HG02973 (cell line): ENCODE measurements at regions not wholly inside any gene's neighbourhood (a gene's known extent, or its start where the extent isn't known, plus 50 kb on each side); places are given as distances from the start of the nearest gene placed in this dataset.

Experiments
- ATAC-seq: cut with Tn5 transposase; IDR thresholded peaks from one replicate; pipeline ENCODE4 v1.9.1; 2021; ENCODE audit warnings: moderate library complexity; ENCODE audit not compliant: unreplicated experiment

GRCh38 chr5:42898760-42899159, 87.1 kb upstream of the SELENOP start:
- ATAC-seq: no peak

GRCh38 chr5:42896523-42896922, 84.8 kb upstream of the SELENOP start:
- no peak for ATAC-seq

- no peak for ATAC-seq
Measured at GRCh38 chr5:42894057-42894456, 82.4 kb upstream of the SELENOP start.

GRCh38 chr5:42889311-42889933, 77.7 kb upstream of the SELENOP start:
- ATAC-seq: peak; percentile 89

- no peak for ATAC-seq
Measured at GRCh38 chr5:42888771-42889170, 77.1 kb upstream of the SELENOP start.

GRCh38 chr5:42887575-42887974, 75.9 kb upstream of the SELENOP start:
- no peak for ATAC-seq

- no peak for ATAC-seq
Measured at GRCh38 chr5:42887097-42887496, 75.4 kb upstream of the SELENOP start.

- ATAC-seq: no peak
Measured at GRCh38 chr5:42886635-42887034, 74.9 kb upstream of the SELENOP start.

- ATAC-seq: no peak
Measured at GRCh38 chr5:42884326-42884725, 72.6 kb upstream of the SELENOP start.

- no peak for ATAC-seq
Measured at GRCh38 chr5:42881416-42882117, 69.9 kb upstream of the SELENOP start.

- no peak for ATAC-seq
Measured at GRCh38 chr5:42880496-42881150, 68.9 kb upstream of the SELENOP start.

GRCh38 chr5:42879291-42879690, 67.6 kb upstream of the SELENOP start:
- no peak for ATAC-seq

- no peak for ATAC-seq
Measured at GRCh38 chr5:42878550-42878949, 66.9 kb upstream of the SELENOP start.

- no peak for ATAC-seq
Measured at GRCh38 chr5:42878041-42878440, 66.3 kb upstream of the SELENOP start.

- no peak for ATAC-seq
Measured at GRCh38 chr5:42877431-42877830, 65.7 kb upstream of the SELENOP start.

GRCh38 chr5:42876375-42876844, 64.7 kb upstream of the SELENOP start:
- no peak for ATAC-seq

- ATAC-seq: no peak
Measured at GRCh38 chr5:42875785-42876374, 64.2 kb upstream of the SELENOP start.

- no peak for ATAC-seq
Measured at GRCh38 chr5:42875211-42875610, 63.5 kb upstream of the SELENOP start.

GRCh38 chr5:42874621-42875198, 63.0 kb upstream of the SELENOP start:
- no peak for ATAC-seq

GRCh38 chr5:42872865-42873264, 61.2 kb upstream of the SELENOP start:
- ATAC-seq: no peak

GRCh38 chr5:42870882-42871418, 59.3 kb upstream of the SELENOP start:
- no peak for ATAC-seq
